SU-DHL-6 (cell line): ENCODE measurements at regions not wholly inside any gene's neighbourhood (a gene's known extent, or its start where the extent isn't known, plus 50 kb on each side); places are given as distances from the start of the nearest gene placed in this dataset.

Experiments
- CTCF ChIP-seq: fragments of 200-600 bp; sonication (generic); IDR thresholded peaks from one replicate; pipeline ENCODE4 v1.5.1; 2017; ENCODE audit warnings: antibody characterized with exemption, mild to moderate bottlenecking, low read length, moderate library complexity; ENCODE audit not compliant: insufficient read depth, poor library complexity, severe bottlenecking
- EZH2phosphoT487 ChIP-seq: fragments of 200-600 bp; sonication (generic), shearing (Covaris generic); conservative IDR thresholded peaks from 2 replicates; pipeline ENCODE4 v1.6.1; 2018; ENCODE audit warnings: mild to moderate bottlenecking, antibody characterized with exemption, low read length, moderate library complexity, mixed read lengths

GRCh38 chr5:68862560-68862959 is 231.3 kb upstream of the SLC30A5 start:
- TF ChIP-seq CTCF (no peak), EZH2phosphoT487 (no peak)
